Omental fat pad (tissue), 3 donors: ENCODE measurements at regions not wholly inside any gene's neighbourhood (a gene's known extent, or its start where the extent isn't known, plus 50 kb on each side); places are given as distances from the start of the nearest gene placed in this dataset.
A peak's percentile ranks its signal among the peaks of the same experiment; 100 is the strongest.

Experiments used
- ATAC-seq: fragments of 150-250 bp; one replicate; pipeline ENCODE4 v1.9.1; 2016; ENCODE audit warnings: mild to moderate bottlenecking, moderate library complexity; ENCODE audit not compliant: low FRiP score
- DNase-seq: peaks from one replicate; pipeline ENCODE4 v3.0.0-alpha.2; 2019; ENCODE audit warnings: low spot score
- CTCF ChIP-seq, 3 donors: fragments of 450-650 bp; IDR thresholded peaks; one replicate each; pipeline ENCODE4 v1.5.1; 2016 to 2017; ENCODE audit warnings: antibody characterized with exemption in 3 of 3, mild to moderate bottlenecking in 3 of 3, moderate library complexity in 2 of 3

DNA sequence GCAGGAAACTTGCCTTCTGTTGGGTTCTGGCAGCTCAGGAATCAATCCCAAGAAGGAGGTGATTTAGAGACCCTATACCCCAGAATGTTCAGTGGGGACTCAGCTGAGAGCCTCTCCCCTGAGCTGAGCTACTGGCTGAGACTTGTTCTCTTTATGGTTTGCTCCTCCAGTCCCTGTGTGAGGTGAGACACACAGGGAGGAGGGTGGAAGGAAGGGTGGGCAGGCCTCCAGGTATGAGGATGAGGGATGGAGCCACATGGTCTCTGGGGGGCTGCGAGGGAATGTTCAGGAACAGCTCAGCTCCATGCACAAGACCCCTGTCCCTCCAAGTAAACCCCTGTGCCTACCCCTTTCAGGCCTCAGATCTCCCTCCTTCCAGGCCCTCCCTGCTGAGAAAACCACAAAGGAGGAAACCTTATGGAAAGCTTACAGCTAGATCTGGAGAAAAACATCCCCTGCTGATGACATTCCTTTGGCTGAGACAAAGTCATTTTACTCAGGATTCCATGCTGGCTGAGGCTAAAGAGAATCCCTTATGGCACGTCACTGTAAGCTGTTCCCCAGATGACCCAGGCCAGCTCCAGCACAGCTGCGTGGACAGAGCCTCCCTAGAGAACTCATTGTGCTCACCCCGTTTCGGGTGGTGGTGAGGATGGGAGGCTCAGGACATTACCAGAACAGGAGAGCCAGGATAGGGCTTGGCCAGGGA, 91.5 kb upstream of the IPO9 start:
- DNase-seq (no peak), ATAC-seq (no peak)
- no peak for TF ChIP-seq CTCF (IDR thresholded peaks at IDR 0.05)

DNA sequence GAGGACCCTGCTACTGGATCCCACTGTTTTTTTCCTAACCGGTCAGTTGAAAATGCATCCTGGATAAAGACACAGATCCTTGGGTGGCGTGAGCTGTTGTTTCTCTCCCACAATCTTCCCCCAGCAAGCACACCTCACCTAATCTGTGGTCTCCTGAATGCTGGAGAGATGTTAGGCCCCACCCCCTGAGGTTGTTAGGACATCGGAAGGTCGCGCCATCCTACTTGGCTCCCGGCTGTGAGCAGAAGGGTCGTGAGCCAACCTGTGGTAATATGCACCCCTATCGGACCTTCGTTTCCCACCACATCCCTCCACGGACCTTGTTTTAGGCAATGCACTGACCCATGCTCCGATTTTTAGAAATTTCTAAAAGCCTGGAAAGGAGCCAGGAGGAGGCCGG, 89.9 kb upstream of the IPO9 start:
- no peak for DNase-seq
- no peak for ATAC-seq
- TF ChIP-seq CTCF (IDR thresholded peaks at IDR 0.05), result no peak

DNA sequence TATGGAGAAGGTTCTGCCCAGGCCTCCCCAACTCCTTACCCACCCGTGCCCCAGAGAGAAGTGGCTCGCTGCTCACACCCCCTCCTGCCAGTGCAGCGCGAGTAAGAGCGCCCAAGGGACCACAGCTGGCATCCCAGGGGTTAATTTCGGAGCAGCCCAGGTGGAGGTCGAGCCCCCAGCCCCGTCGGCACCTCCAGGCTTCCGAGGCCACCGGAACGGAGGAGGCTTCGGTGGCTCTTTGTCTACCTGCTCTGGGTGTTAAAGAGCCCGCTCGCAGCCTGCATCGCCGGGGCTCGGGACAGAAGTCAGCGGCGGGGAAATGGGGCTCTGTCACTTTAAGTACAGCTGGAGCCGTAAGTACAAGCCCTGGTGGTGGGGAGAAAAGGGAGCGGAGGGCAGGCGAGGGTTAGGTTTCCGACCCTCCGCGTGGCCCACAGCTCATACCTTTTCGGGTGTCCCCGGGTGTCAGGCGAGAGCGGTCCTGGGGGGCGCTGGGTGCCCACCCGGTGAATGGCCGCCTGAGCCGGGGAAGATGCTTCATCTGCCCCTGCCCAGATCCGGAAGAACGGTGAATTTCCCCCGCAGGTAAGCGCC, 89.4 kb upstream of the IPO9 start:
- DNase-seq, result no peak

DNA sequence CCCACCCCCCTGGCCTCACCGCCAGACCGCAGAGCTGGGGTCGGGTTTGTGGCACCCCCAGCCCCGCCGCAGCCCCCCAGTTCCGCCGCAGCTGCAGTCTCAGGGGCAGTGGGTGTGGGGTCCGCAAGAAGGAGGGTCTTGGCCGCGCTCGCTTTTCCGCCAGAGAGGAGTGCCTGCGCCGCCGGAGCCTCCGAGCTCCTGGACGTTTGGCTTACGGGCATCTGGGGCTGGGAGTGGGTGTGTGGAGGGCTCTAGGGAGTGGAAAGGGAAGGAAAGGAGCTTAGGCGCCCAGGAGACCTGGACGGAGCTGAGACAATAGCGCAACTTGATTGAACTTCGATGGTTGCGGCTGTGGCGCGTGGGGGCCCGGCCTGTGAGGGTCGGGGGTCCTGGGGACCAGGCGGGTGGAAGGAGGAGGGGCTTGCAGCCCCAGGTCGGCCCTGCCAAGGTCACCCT, 88.8 kb upstream of the IPO9 start:
- peak; percentile 15 for ATAC-seq
- TF ChIP-seq CTCF (IDR thresholded peaks at IDR 0.05), result no peak
- no peak for DNase-seq

More for the DNA sequence above, 89.4 kb upstream of the IPO9 start:
- peak; percentile 63 for ATAC-seq
- TF ChIP-seq CTCF (IDR thresholded peaks at IDR 0.05), result no peak

DNA sequence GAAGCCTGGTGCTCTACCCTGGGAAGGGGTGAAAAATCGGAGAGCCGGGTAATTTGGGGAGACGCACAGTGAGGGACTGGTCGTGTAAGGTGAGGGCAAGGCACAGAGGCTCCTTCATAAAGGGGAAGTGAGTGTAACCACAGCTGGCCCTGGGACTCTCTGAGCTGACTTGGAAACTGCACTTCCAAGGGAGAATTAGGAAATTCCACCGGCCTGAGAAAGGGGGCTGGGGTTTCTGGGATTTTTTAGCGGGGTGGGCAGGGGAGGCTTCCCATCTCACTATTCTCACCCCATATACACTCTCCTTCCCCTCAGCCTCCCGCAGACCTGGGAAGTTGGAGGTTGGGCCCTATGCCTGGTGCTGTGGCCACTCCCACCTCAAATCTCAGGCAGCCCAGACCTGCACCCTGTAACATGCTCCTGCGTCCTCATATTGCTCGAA, 88.3 kb upstream of the IPO9 start:
- no peak for TF ChIP-seq CTCF (IDR thresholded peaks at IDR 0.05)
- DNase-seq (no peak), ATAC-seq (peak; percentile 37)

DNA sequence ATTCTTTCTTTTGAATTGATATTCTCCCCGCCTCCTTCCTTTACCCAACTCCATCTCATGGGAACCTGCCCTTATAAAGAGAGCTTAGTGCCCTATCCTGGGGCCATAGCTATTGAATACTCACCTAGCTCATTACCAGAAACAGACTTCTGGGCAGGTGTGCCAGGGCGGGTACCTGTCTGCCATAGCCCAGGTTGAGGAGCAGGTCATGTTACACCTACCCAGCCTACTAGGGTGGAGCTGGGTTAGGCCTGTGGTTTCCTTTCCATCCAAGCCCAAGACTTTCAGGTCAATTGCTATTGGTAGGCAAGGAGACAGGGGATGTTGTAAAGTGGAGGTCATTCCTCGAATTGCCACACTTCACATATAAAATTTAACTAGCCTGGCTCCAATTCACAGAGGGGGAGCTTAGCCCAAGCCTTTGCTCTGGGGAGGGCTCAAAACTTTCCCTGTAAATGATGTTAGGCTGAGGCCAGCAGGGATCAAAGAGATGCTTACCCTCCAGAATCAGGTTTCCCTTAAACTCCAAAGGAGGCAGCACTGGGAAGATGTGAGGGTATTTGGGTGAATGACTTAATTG, 87.1 kb upstream of the IPO9 start:
- ATAC-seq (no peak), DNase-seq (no peak)
- no peak for TF ChIP-seq CTCF (IDR thresholded peaks at IDR 0.05)
